K562 (cell line): ENCODE measurements at regions not wholly inside any gene's neighbourhood (a gene's known extent, or its start where the extent isn't known, plus 50 kb on each side); places are given as distances from the start of the nearest gene placed in this dataset.

ENCODE experiments used
- ARID3A ChIP-seq: IDR thresholded peaks from 2 replicates; pipeline ENCODE4 v1.6.1; 2012; ENCODE audit warnings: low read depth, low read length, improper control_type of control experiment, borderline replicate concordance
- EP300 ChIP-seq: IDR thresholded peaks from 2 replicates; pipeline ENCODE4 v1.6.1; 2012; ENCODE audit warnings: low read length, improper control_type of control experiment
- ETV1 ChIP-seq: fragments of 450-650 bp; conservative IDR thresholded peaks from 2 replicates; pipeline ENCODE4 v1.6.1; 2016; ENCODE audit warnings: missing genetic modification characterization, control low read depth, low read depth, missing compliant biosample characterization
- FOXA3 ChIP-seq, 2 experiments: fragments of 450-650 bp in 1 of 2; sonication (generic) in 1 of 2; formaldehyde crosslinking; IDR thresholded peaks in 1 of 2; conservative IDR thresholded peaks in 1 of 2; 2 replicates each; pipeline versions ENCODE4 v1.4.0 to v1.8.0; 2020 to 2022; ENCODE audit warnings: mild to moderate bottlenecking in 2 of 2, missing genetic modification reagents in 1 of 2
- GABPA ChIP-seq: fragments of 200-800 bp; sonication (Bioruptor generic); conservative IDR thresholded peaks from 2 replicates; pipeline ENCODE4 v1.6.1; 2016; ENCODE audit warnings: low read depth, missing genetic modification characterization, missing compliant biosample characterization
- POLR2AphosphoS5 ChIP-seq: IDR thresholded peaks from 2 replicates; pipeline ENCODE4 v1.6.1; 2011; ENCODE audit warnings: mild to moderate bottlenecking, low read depth, low read length, moderate library complexity; ENCODE audit not compliant: control insufficient read depth, insufficient read depth
- SIX5 ChIP-seq, 2 experiments: IDR thresholded peaks; 2 replicates each; pipeline ENCODE4 v1.6.1; 2011; ENCODE audit warnings: low read length in 2 of 2, borderline replicate concordance in 1 of 2, low read depth in 1 of 2, mild to moderate bottlenecking in 1 of 2, moderate library complexity in 1 of 2; ENCODE audit not compliant: insufficient read depth in 1 of 2
- SREBF1 ChIP-seq: fragments of 150-350 bp; IDR thresholded peaks from 2 replicates; pipeline ENCODE4 v1.6.1; 2014; ENCODE audit warnings: antibody characterized with exemption, low read depth, low read length, borderline replicate concordance
- TCF3 ChIP-seq: sonication (generic); formaldehyde crosslinking; IDR thresholded peaks from 2 replicates; pipeline ENCODE4 v1.4.0; 2020; ENCODE audit warnings: mild to moderate bottlenecking, missing genetic modification reagents
- YY1 ChIP-seq, 3 experiments: IDR thresholded peaks; 2 replicates each; pipeline ENCODE4 v1.6.1; 2011; ENCODE audit warnings: low read length in 2 of 3, mild to moderate bottlenecking in 2 of 3, moderate library complexity in 2 of 3, borderline replicate concordance in 1 of 3, control low read depth in 1 of 3, low read depth in 1 of 3; ENCODE audit not compliant: insufficient read depth in 3 of 3, insufficient replicate concordance in 2 of 3, control insufficient read depth in 1 of 3, insufficient read length in 1 of 3; ENCODE audit errors: extremely low read depth in 1 of 3
- ZNF274 ChIP-seq: IDR thresholded peaks from 2 replicates; pipeline ENCODE4 v1.6.1; 2011; ENCODE audit warnings: low read depth, mild to moderate bottlenecking, low read length, moderate library complexity, borderline replicate concordance

GRCh38 chrX:27085346-27085745 lies 377.8 kb downstream of the PPP4R3C start:
- TF ChIP-seq YY1 (IDR thresholded peaks at IDR 0.05; ENCODE audit: borderline replicate concordance in 1 of 3, control insufficient read depth in 1 of 3, extremely low read depth in 1 of 3, insufficient read depth in 3 of 3, insufficient read length in 1 of 3, insufficient replicate concordance in 2 of 3, low read depth in 1 of 3, low read length in 2 of 3) (no peak), ZNF274 (no peak), SIX5 (IDR thresholded peaks at IDR 0.05; ENCODE audit: borderline replicate concordance in 1 of 2, insufficient read depth in 1 of 2, low read depth in 1 of 2, low read length in 2 of 2) (no peak), TCF3 (CRISPR knock-in tag) (no peak), ARID3A (no peak), GABPA (tag) (no peak), POLR2AphosphoS5 (no peak), SREBF1 (no peak), FOXA3 (CRISPR knock-in tag; conservative IDR thresholded peaks at IDR 0.05 in 1 of 2, IDR thresholded peaks at IDR 0.05 in 1 of 2) (no peak), ETV1 (tag) (no peak), EP300 (no peak)
